PC-9 (cell line): ENCODE measurements at regions not wholly inside any gene's neighbourhood (a gene's known extent, or its start where the extent isn't known, plus 50 kb on each side); places are given as distances from the start of the nearest gene placed in this dataset.

Experiments
- BruUV-seq: library from RNA; stranded (reverse); fragments of 400-500 nt; replicated peaks from 2 replicates; lab custom pipeline; 2021; lab: Mats Ljungman, UMichigan
- CTCF ChIA-PET: fragments of 300-600 bp; sonication (Branson Sonifier 250); formaldehyde crosslinking; loops from one replicate; lab custom pipeline; 2022; ENCODE audit warnings: antibody characterized with exemption; lab: Charles Lee
- POLR2A ChIA-PET: fragments of 300-600 bp; sonication (Branson Sonifier 250); formaldehyde crosslinking; loops from one replicate; lab custom pipeline; 2022; ENCODE audit warnings: antibody characterized with exemption; ENCODE audit not compliant: unreplicated experiment; lab: Charles Lee
- DNase-seq, 2 experiments: peaks; one replicate each; pipeline versions ENCODE4 v3.0.0 to v3.0.0-alpha.2; 2015 to 2022; ENCODE audit warnings: mixed read lengths in 1 of 2
- H2AFZ ChIP-seq: fragments of 200-600 bp; sonication (generic); 2 replicates; pipeline ENCODE4 v1.8.1; 2017; ENCODE audit warnings: antibody characterized with exemption
- H3F3A ChIP-seq: fragments of 200-600 bp; sonication (generic); 2 replicates; pipeline ENCODE4 v1.8.1; 2017; ENCODE audit warnings: antibody characterized with exemption, mild to moderate bottlenecking, low read depth; ENCODE audit not compliant: insufficient read depth
- H3K27ac ChIP-seq: fragments of 200-600 bp; sonication (generic); 2 replicates; pipeline ENCODE4 v1.6.1; 2016; ENCODE audit warnings: mixed run types
- H3K27me3 ChIP-seq: fragments of 200-600 bp; sonication (generic); 2 replicates; pipeline ENCODE4 v1.6.1; 2016; ENCODE audit warnings: low read depth, mixed run types; ENCODE audit not compliant: insufficient read depth
- H3K36me3 ChIP-seq: fragments of 200-600 bp; sonication (generic); 2 replicates; pipeline ENCODE4 v1.6.1; 2016; ENCODE audit warnings: low read depth, mixed run types
- H3K4me1 ChIP-seq: fragments of 200-600 bp; sonication (generic); replicated peaks from 2 replicates; pipeline ENCODE4 v1.6.1; 2016; ENCODE audit warnings: mixed run types; ENCODE audit not compliant: insufficient read depth
- H3K4me2 ChIP-seq: fragments of 200-600 bp; sonication (generic); 2 replicates; pipeline ENCODE4 v1.6.1; 2017; ENCODE audit warnings: mixed run types
- H3K4me3 ChIP-seq: fragments of 200-600 bp; sonication (generic); 2 replicates; pipeline ENCODE4 v1.6.1; 2016; ENCODE audit warnings: mixed run types
- H3K79me2 ChIP-seq: fragments of 200-600 bp; sonication (generic); 2 replicates; pipeline ENCODE4 v1.6.1; 2017; ENCODE audit warnings: low read depth, mixed run types
- H3K9me2 ChIP-seq: fragments of 200-600 bp; sonication (generic); 2 replicates; pipeline ENCODE4 v1.8.1; 2017; ENCODE audit warnings: mild to moderate bottlenecking; ENCODE audit not compliant: insufficient read depth
- H3K9me3 ChIP-seq: fragments of 200-600 bp; sonication (generic); 2 replicates; pipeline ENCODE4 v1.8.1; 2016; ENCODE audit warnings: low read depth; ENCODE audit not compliant: insufficient read depth
- H4K20me1 ChIP-seq: fragments of 200-600 bp; sonication (generic); 2 replicates; pipeline ENCODE4 v1.8.1; 2017; ENCODE audit not compliant: insufficient read depth
- CTCF ChIP-seq: fragments of 200-600 bp; sonication (generic); conservative IDR thresholded peaks from 2 replicates; pipeline ENCODE4 v1.6.1; 2017; ENCODE audit warnings: mixed run types, antibody characterized with exemption, mild to moderate bottlenecking, moderate library complexity
- EZH2 ChIP-seq: fragments of 200-600 bp; sonication (generic); IDR thresholded peaks from 2 replicates; pipeline ENCODE4 v1.8.0; 2017; ENCODE audit warnings: antibody characterized with exemption, low read depth
- intact Hi-C: fragments of 100-400 bp; cut with micrococcal nuclease; formaldehyde crosslinking; loops from one replicate; pipeline ENCODE4 v1.10.0; 2022; ENCODE audit not compliant: unreplicated experiment

- POLR2A ChIA-PET = no interaction called here
- no TSS peak for BruUV-seq
- peaks cover 46% of the 10 kb centered on the region for H3K4me1 ChIP-seq
Observed at GRCh38 chr1:224541072-224541790, 74.9 kb upstream of the CNIH3 start.

GRCh38 chr1:224541901-224542630 lies 74.1 kb upstream of the CNIH3 start:
- ChIA-PET POLR2A (interaction anchor here (0.6 to 0.9 kb wide), 4 partner anchors 16 to 73 kb away, joined by 3 to 5 read pairs (median 4); no protein-coding TSS in a partner anchor), CTCF (interaction anchor here (0.8 to 1.1 kb wide), 2 partner anchors 23 to 381 kb away, joined by 3 read pairs; no protein-coding TSS in a partner anchor)
- Histone ChIP-seq H3K36me3 (no peaks in the 10 kb centered on the region), H3K27me3 (no peaks in the 10 kb centered on the region), H3K4me3 (no peak overlapping the region), H3F3A (peaks cover 30% of the 10 kb centered on the region), H3K9me2 (no peaks in the 10 kb centered on the region), H4K20me1 (no peaks in the 10 kb centered on the region), H2AFZ (no peak overlapping the region), H3K79me2 (no peaks in the 10 kb centered on the region), H3K4me2 (peak overlapping the region; percentile 71), H3K4me1 (peaks cover 46% of the 10 kb centered on the region), H3K27ac (peak overlapping the region; percentile 98), H3K9me3 (0 out of 2 replicates have a peak, but pooled peaks cover 3% of the 10 kb centered on the region)
- TSS peak; percentile 81 for BruUV-seq
- intact Hi-C loops = no loop called here
- DNase-seq = no peak
- no peak for TF ChIP-seq CTCF
- TF ChIP-seq EZH2 = no peak

More at GRCh38 chr1:224541072-224541790, 74.9 kb upstream of the CNIH3 start:
- no peaks in the 10 kb centered on the region for H3K9me2 ChIP-seq
- no peak for DNase-seq
- H3K4me2 ChIP-seq = no peak overlapping the region
- H4K20me1 ChIP-seq = no peaks in the 10 kb centered on the region
- TF ChIP-seq EZH2 (no peak), CTCF (no peak)
- CTCF ChIA-PET = interaction anchor here (0.6 kb wide), 1 partner anchor 317 kb away, joined by 9 read pairs; no protein-coding TSS in a partner anchor
- no peaks in the 10 kb centered on the region for H3K9me3 ChIP-seq
- H3K36me3 ChIP-seq = no peaks in the 10 kb centered on the region
- H3K79me2 ChIP-seq = no peaks in the 10 kb centered on the region
- no peak overlapping the region for H3K4me3 ChIP-seq
- intact Hi-C loops = no loop called here
- peak overlapping the region; percentile 98 for H3K27ac ChIP-seq
- peaks cover 30% of the 10 kb centered on the region for H3F3A ChIP-seq
- no peak overlapping the region for H2AFZ ChIP-seq
- no peaks in the 10 kb centered on the region for H3K27me3 ChIP-seq

- no TSS peak for BruUV-seq
- Histone ChIP-seq H3K9me3 (0 out of 2 replicates have a peak, but pooled peaks cover 3% of the 10 kb centered on the region), H3K27ac (peak overlapping the region; percentile 98), H3K9me2 (no peaks in the 10 kb centered on the region), H3K4me2 (peak overlapping the region; percentile 71), H3K4me3 (peak overlapping the region; percentile 19; the same call in 1 of the 2 replicates), H2AFZ (peak overlapping the region; percentile 51; the same call in 1 of the 2 replicates), H3K79me2 (no peaks in the 10 kb centered on the region), H3K27me3 (no peaks in the 10 kb centered on the region), H3F3A (peaks cover 30% of the 10 kb centered on the region), H3K4me1 (peaks cover 46% of the 10 kb centered on the region), H4K20me1 (no peaks in the 10 kb centered on the region), H3K36me3 (no peaks in the 10 kb centered on the region)
- peak; percentile 65 to 98 for DNase-seq
- intact Hi-C loops = loop anchor here (1.0 kb wide), 1 partner anchor 22 kb away; no protein-coding TSS in a partner anchor
- CTCF ChIA-PET = interaction anchor here (0.8 to 1.1 kb wide), 3 partner anchors 22 to 380 kb away, joined by 3 to 6 read pairs (median 3); no protein-coding TSS in a partner anchor
- POLR2A ChIA-PET = interaction anchor here (0.6 to 0.9 kb wide), 7 partner anchors 15 to 841 kb away, joined by 3 to 5 read pairs (median 3); no protein-coding TSS in a partner anchor
- no peak for TF ChIP-seq EZH2
- no peak for TF ChIP-seq CTCF
Observed at GRCh38 chr1:224542783-224543440, 73.2 kb upstream of the CNIH3 start.
